Ishikawa (cell line): ENCODE measurements at regions not wholly inside any gene's neighbourhood (a gene's known extent, or its start where the extent isn't known, plus 50 kb on each side); places are given as distances from the start of the nearest gene placed in this dataset.

ENCODE experiments used
- CEBPB ChIP-seq: IDR thresholded peaks from 2 replicates; pipeline ENCODE4 v1.6.1; 2012
- CREB1 ChIP-seq: IDR thresholded peaks from 2 replicates; pipeline ENCODE4 v1.6.1; 2012; ENCODE audit warnings: low read depth
- EP300 ChIP-seq: IDR thresholded peaks from 2 replicates; pipeline ENCODE4 v1.6.1; 2012; ENCODE audit warnings: borderline replicate concordance
- FOXM1 ChIP-seq: IDR thresholded peaks from 2 replicates; pipeline ENCODE4 v1.6.1; 2012; ENCODE audit warnings: low read depth, borderline replicate concordance
- NFIC ChIP-seq: IDR thresholded peaks from 2 replicates; pipeline ENCODE4 v1.6.1; 2012
- RAD21 ChIP-seq: IDR thresholded peaks from 2 replicates; pipeline ENCODE4 v1.6.1; 2012; ENCODE audit warnings: low read depth
- TAF1 ChIP-seq: IDR thresholded peaks from 2 replicates; pipeline ENCODE4 v1.6.1; 2012; ENCODE audit warnings: low read depth, mild to moderate bottlenecking
- TCF12 ChIP-seq: IDR thresholded peaks from 2 replicates; pipeline ENCODE4 v1.6.1; 2012; ENCODE audit warnings: low read depth
- USF1 ChIP-seq: IDR thresholded peaks from 2 replicates; pipeline ENCODE4 v1.6.1; 2012
- YY1 ChIP-seq: IDR thresholded peaks from 2 replicates; pipeline ENCODE4 v1.6.1; 2012; ENCODE audit warnings: low read depth
- ZBTB7A ChIP-seq: IDR thresholded peaks from 2 replicates; pipeline ENCODE4 v1.6.1; 2012; ENCODE audit warnings: low read depth
- TF ChIP-seq, protein P1 (sequence below): IDR thresholded peaks from 2 replicates; pipeline ENCODE4 v1.6.1; 2012
- TF ChIP-seq, protein P2 (sequence below): IDR thresholded peaks from 2 replicates; pipeline ENCODE4 v1.6.1; 2012; ENCODE audit warnings: low read depth, mild to moderate bottlenecking

DNA sequence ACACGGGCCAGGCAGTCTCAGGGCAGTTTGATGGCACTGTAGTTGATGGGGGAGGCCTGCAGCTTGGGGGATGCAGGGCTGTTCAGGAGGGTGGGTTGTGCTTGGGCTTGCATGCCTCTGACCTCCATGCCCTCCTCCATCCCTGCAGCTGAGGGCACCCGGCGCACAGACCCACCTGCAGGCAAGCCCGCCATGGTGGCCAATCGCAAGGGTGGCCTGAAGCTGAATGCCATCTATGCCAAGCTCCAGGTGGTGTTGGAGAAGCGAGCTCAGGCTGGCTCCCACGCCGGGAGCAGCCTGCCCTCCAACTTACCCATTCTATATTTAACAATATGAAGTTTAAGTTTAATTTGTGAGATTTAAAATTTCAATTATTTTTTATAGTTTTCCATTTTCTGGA is 228.7 kb upstream of the DPH6 start:
- no peak for TF ChIP-seq EP300
- TF ChIP-seq, protein P1, sequence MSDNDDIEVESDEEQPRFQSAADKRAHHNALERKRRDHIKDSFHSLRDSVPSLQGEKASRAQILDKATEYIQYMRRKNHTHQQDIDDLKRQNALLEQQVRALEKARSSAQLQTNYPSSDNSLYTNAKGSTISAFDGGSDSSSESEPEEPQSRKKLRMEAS, result no peak
- TF ChIP-seq TCF12, result no peak
- no peak for TF ChIP-seq RAD21
- no peak for TF ChIP-seq FOXM1
- TF ChIP-seq, protein P2, sequence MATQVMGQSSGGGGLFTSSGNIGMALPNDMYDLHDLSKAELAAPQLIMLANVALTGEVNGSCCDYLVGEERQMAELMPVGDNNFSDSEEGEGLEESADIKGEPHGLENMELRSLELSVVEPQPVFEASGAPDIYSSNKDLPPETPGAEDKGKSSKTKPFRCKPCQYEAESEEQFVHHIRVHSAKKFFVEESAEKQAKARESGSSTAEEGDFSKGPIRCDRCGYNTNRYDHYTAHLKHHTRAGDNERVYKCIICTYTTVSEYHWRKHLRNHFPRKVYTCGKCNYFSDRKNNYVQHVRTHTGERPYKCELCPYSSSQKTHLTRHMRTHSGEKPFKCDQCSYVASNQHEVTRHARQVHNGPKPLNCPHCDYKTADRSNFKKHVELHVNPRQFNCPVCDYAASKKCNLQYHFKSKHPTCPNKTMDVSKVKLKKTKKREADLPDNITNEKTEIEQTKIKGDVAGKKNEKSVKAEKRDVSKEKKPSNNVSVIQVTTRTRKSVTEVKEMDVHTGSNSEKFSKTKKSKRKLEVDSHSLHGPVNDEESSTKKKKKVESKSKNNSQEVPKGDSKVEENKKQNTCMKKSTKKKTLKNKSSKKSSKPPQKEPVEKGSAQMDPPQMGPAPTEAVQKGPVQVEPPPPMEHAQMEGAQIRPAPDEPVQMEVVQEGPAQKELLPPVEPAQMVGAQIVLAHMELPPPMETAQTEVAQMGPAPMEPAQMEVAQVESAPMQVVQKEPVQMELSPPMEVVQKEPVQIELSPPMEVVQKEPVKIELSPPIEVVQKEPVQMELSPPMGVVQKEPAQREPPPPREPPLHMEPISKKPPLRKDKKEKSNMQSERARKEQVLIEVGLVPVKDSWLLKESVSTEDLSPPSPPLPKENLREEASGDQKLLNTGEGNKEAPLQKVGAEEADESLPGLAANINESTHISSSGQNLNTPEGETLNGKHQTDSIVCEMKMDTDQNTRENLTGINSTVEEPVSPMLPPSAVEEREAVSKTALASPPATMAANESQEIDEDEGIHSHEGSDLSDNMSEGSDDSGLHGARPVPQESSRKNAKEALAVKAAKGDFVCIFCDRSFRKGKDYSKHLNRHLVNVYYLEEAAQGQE, result no peak
- TF ChIP-seq TAF1, result no peak
- no peak for TF ChIP-seq CEBPB
- no peak for TF ChIP-seq USF1
- TF ChIP-seq NFIC, result no peak
- no peak for TF ChIP-seq YY1
- no peak for TF ChIP-seq CREB1
- no peak for TF ChIP-seq ZBTB7A
